HG03039 (cell line): ENCODE measurements at regions not wholly inside any gene's neighbourhood (a gene's known extent, or its start where the extent isn't known, plus 50 kb on each side); places are given as distances from the start of the nearest gene placed in this dataset.

Source experiments
- ATAC-seq: cut with Tn5 transposase; IDR thresholded peaks from one replicate; pipeline ENCODE4 v1.9.1; 2021; ENCODE audit warnings: mild to moderate bottlenecking, moderate library complexity; ENCODE audit not compliant: unreplicated experiment

DNA sequence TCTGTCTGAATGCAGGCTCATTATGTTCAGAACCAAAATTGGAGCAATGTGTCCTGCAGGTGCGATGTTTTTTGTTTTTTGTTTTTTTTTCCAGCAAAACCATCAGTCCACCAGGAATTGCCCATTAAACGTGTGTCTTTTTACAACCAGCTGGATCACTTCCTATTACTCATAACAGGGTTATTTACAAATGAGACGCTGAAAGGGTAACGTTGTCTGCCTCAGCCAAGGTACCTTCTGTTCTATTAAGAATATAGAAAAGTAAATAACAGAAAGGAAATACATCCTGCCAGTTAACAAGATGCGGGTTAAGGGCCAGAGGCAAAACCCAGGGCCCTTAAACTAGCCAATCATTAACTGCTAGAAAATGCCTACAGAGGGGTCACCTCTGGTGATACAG, 590.4 kb downstream of the TBC1D4 start:
- ATAC-seq, result no peak

DNA sequence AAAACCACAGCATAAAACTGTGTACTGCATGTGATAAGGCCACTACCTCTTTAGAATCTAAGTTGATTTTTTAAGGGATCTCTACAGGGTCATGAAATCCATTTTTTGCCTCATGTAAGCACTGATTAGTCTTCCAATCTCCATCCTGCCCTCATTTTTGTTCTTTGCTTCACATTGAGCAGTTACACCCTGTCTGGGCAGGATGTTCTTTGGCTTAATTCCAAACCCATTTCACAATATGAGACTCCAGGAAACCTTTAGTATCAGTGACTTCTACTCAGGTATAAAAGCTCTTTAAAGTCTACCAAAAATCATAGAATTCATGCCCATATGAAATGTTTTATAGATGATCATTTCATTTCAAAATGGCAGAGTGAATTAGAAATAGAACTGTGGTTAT, 592.6 kb downstream of the TBC1D4 start:
- ATAC-seq, result no peak

DNA sequence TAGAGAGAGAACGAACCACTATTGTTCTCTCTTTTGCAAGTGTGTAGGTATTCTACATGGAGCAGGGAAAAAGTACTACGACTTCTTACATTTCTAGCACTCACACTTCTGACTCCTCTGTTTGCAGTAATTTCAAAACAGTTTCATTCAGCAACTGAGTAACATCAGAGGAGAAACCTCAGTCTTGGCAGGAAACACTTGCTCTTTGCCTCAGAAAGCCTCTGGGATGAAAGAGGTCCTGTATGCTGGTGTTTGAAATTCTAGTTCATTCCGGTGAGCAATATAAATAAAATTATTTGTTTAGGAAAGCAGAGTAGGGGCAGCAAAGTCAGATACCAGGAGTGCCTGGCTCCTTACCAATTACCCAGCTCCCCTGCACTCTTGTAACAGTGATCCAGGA, 595.5 kb downstream of the TBC1D4 start:
- no peak for ATAC-seq

GRCh38 chr13:74883834-74884233, 598.1 kb downstream of the TBC1D4 start:
- no peak for ATAC-seq

- no peak for ATAC-seq
These were observed 610.4 kb downstream of the TBC1D4 start for GRCh38 chr13:74871369-74872070.

DNA sequence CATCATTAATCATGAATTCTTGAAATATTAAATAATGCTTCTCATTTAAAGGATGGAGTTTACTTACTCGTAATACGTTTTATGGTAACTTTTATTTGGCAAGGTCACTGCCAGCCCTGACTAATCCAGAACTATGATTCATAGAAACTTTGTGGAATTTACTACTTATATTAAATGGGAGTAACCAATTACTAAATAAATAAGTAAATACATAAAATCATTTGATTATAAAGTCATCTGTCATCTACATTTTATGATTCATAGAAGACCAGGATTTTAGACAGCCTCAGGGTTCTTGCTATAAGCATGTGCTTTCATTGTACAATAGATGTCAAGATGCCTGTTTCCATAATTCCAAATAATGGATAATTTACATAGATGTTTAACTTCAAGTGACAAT, 611.1 kb downstream of the TBC1D4 start:
- no peak for ATAC-seq

GRCh38 chr13:74869846-74870245, 612.1 kb downstream of the TBC1D4 start:
- ATAC-seq, result no peak

DNA sequence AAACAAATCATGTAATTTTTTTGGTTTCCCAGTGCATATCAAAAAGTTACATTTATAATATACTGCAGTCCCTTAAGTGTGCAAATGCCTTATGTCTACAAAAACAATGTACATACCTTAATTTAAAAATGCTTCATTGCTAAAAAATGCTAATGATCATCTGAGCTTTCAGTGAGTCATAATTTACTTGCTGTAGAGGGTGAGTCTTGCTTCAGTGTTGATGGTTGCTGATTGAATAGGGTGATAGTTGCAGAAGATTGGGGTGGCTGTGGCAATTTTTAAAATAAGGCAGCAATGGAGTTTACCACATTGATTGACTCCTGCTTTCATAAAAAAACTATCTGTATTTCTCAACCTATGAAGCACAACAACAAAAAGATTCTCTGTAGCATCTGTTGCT, 613.9 kb downstream of the TBC1D4 start:
- ATAC-seq, result no peak

DNA sequence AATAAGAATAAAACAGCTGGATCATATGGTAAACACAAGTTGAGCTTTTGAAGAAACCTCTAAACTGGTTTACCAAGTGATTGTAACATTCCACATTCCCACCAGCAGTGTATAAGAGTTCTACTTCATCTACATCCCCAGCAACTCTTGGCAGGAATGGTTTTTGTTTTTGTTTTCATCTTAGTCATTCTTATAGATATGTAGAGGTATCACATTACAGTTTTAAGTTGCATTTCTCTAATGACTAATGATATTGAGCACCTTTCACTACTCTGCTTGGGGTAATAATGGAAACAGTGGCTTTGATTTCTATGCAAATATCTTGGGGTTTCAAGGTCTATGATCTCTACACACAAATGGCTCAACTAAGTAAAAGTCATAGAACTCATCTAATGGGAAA, 614.5 kb downstream of the TBC1D4 start:
- no peak for ATAC-seq

DNA sequence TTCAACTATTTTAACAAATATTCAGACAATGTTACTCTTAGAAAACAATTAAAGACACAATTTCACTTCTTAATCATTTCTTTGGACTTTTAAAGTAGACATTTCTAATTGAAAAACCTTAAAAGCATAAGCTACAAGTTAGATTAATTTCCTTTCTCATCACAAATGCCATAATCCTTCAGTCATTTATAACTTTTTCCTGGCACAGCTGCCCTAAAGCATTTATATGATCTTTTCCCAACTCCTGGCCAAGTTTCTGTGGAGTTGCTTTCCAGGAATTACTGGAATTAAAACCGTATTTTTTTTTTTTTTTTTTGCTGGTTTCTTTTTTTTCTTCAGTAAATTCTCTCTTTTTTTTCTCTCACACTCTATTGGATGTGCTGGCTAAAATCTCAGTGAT, 615.9 kb downstream of the TBC1D4 start:
- ATAC-seq, result no peak

- no peak for ATAC-seq
These were observed 616.3 kb downstream of the TBC1D4 start for GRCh38 chr13:74865656-74866055.

GRCh38 chr13:74860789-74861188, 621.2 kb downstream of the TBC1D4 start:
- no peak for ATAC-seq

DNA sequence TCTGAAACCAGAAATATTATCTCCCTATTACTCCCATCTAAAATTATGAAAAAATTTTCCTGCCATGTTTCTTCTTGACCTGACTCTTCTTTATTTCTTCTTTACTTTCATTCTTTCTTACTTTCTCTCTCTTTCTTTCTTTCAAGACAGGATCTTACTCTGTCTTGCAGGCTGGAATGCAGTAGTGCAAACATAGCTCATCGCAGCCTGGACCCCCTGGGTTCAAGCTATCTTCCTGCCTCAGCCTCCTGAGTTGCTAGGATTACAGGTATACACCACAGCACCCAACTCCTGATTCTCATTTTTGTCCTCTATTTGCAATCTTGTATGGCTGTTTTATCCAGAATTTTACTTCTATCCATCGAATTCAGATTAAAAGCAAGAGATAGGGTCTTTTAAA, 631.1 kb downstream of the TBC1D4 start:
- no peak for ATAC-seq

- no peak for ATAC-seq
These were observed 634.0 kb downstream of the TBC1D4 start for GRCh38 chr13:74847966-74848365.

DNA sequence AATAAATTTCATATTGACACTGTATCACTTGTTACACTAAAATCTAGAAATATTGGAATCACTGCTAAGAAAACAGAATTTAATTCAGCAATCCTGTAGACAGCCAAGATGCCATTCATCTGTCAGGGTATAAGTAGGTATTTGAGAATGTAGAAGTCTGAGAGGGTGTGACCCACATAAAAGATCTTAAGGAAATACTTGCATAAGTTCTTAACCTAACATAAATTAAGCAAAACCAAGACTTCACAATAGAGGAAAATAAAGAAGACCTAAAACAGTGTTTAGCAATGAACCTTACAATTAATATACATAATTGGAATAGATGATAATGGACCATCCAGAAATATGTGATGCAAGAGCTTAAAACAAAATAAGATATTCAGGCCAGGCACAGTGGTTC, 636.2 kb downstream of the TBC1D4 start:
- ATAC-seq, result no peak

DNA sequence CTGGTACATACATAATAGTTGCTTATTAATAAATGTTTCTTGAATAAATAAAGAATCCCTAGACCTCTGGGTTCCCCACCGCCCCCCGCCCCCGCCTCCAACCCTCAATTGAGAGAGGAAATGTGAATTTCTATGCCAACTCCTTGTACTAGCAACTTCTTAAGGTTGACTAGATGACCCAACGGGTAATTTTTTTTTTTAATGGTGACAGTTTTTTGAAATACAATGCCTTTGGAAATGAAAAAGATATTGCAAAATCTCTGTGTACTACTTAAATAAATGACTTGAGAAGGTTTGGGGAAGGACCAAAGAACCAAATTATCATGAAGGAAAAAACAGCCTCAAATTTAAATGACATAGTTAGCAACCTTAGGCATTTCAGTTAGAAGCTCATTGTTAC, 640.3 kb downstream of the TBC1D4 start:
- no peak for ATAC-seq

DNA sequence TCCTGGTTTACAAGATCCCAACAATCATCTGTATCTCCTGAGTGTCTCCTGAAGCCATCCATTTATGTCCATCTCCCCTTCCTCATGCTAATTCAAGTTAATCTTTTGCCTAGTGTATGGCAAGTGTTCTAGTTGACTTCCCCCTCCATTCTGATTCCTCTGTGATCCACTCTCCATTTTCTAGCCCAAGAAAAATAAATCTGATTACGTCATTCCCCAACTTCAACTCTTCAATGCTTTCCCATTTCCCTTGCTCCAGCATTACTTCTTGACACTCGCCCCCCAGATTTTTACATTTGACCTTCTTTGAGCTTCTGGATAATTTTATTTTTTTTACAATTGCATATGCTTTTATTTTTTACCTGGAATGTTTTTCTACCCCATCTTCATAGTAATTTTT, 640.8 kb downstream of the TBC1D4 start:
- ATAC-seq, result no peak

DNA sequence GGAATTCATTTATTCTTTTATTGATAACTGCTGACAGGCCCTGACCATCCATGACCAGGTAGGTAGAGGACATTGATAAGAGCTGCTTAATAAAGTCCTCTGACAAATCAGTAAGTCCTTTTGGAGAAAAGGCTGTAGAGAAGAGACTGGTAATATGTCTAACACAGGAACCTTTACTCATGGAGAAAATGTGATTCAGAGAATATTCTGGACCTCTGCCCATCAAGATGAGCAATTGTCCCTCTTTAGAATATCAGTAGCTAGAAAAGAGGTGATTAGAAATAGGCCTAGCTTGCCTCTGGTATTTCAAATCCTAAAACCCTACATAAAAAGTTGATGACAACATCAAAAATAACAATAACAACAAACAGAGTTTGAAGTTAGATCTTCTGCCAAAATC, 642.3 kb downstream of the TBC1D4 start:
- no peak for ATAC-seq

GRCh38 chr13:74838096-74838495, 643.9 kb downstream of the TBC1D4 start:
- no peak for ATAC-seq

GRCh38 chr13:74836628-74837027, 645.3 kb downstream of the TBC1D4 start:
- ATAC-seq, result no peak

GRCh38 chr13:74835579-74835978, 646.4 kb downstream of the TBC1D4 start:
- no peak for ATAC-seq

DNA sequence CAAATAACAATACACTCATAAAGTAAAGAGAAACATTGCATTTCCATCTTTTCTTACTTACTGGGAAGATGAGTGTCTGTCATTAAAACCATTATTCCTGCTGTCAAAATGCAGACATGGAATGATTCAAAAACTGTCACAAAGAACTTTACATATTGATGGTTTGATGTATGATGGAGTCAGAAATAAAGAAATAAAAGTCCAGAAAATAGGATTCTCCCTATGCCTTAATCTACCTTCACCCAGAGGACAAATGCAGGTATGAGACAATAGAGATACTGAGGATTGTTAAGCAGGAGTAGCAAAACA, 656.1 kb downstream of the TBC1D4 start:
- no peak for ATAC-seq

DNA sequence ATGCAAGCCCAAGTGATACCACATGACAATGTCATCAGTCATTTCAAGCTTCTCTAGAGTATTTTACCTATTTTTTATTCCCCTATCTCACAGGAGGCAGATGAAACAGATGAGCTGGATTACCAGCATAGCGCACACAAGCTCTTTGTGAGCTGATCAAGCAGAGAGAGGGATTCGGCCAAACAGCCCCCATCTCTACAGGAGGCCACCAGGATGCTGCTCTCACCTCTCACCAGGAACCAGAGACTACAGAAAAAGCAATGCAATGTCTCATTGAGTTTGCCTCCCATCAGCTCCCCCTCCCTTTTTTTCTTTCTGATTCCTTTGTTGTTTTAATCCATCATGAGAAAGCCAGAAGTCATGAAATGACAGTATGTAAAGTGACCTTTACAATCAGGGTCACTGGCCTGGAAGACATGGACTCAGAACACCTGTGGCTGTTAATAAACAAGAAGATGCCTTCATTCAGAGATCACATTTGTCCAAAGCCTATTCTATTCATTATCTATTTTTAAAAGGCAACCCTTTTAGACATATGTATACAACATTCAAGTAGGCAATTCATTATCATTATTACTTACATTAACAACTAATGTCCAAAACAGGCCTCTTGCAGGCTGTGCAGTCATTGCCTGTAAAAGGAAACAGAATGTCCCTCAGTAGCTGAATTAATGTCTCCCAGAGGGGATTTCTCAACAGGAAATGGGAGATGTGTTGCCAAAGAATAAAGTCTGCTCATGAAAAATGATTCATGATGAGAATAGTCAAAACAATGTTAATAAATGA, 656.6 kb downstream of the TBC1D4 start:
- no peak for ATAC-seq
